ENCODE measurements at regions not wholly inside any gene's neighbourhood (a gene's known extent, or its start where the extent isn't known, plus 50 kb on each side); places are given as distances from the start of the nearest gene placed in this dataset.

GRCh38 chr17:54237911-54238515 is 415.3 kb downstream of the KIF2B start:
- TF ChIP-seq CTCF (IDR thresholded peaks at IDR 0.05; ENCODE audit: insufficient read depth, low read depth, low read length): no peak
- no peak for DNase-seq (ENCODE audit: low read depth)
- H3K4me3 ChIP-seq (ENCODE audit: low read depth, low read length): no peak overlapping the region

- no peak overlapping the region for H3K4me3 ChIP-seq (ENCODE audit: low read depth, low read length)
- DNase-seq (ENCODE audit: low read depth): no peak
- TF ChIP-seq CTCF (IDR thresholded peaks at IDR 0.05; ENCODE audit: insufficient read depth, low read depth, low read length): no peak
These were observed 416.6 kb downstream of the KIF2B start for GRCh38 chr17:54239291-54239690.

- TF ChIP-seq CTCF (IDR thresholded peaks at IDR 0.05; ENCODE audit: insufficient read depth, low read depth, low read length): no peak
- DNase-seq (ENCODE audit: low read depth): no peak
- H3K4me3 ChIP-seq (ENCODE audit: low read depth, low read length): no peak overlapping the region
These were observed 433.0 kb downstream of the KIF2B start for GRCh38 chr17:54255696-54256095.

- no peak for TF ChIP-seq CTCF (IDR thresholded peaks at IDR 0.05; ENCODE audit: insufficient read depth, low read depth, low read length)
- H3K4me3 ChIP-seq (ENCODE audit: low read depth, low read length): no peak overlapping the region
- DNase-seq (ENCODE audit: low read depth): no peak
These were observed 433.7 kb downstream of the KIF2B start for GRCh38 chr17:54256401-54256929.

- no peak for TF ChIP-seq CTCF (IDR thresholded peaks at IDR 0.05; ENCODE audit: insufficient read depth, low read depth, low read length)
- no peak overlapping the region for H3K4me3 ChIP-seq (ENCODE audit: low read depth, low read length)
- DNase-seq (ENCODE audit: low read depth): no peak
These were observed 434.7 kb downstream of the KIF2B start for GRCh38 chr17:54257440-54257839.

- no peak overlapping the region for H3K4me3 ChIP-seq (ENCODE audit: low read depth, low read length)
- no peak for DNase-seq (ENCODE audit: low read depth)
- no peak for TF ChIP-seq CTCF (IDR thresholded peaks at IDR 0.05; ENCODE audit: insufficient read depth, low read depth, low read length)
These were observed 436.7 kb downstream of the KIF2B start for GRCh38 chr17:54259476-54259875.

- no peak overlapping the region for H3K4me3 ChIP-seq (ENCODE audit: low read depth, low read length)
- no peak for DNase-seq (ENCODE audit: low read depth)
- no peak for TF ChIP-seq CTCF (IDR thresholded peaks at IDR 0.05; ENCODE audit: insufficient read depth, low read depth, low read length)
These were observed 438.7 kb downstream of the KIF2B start for GRCh38 chr17:54261465-54261864.
